DND-41 (cell line): ENCODE measurements at regions not wholly inside any gene's neighbourhood (a gene's known extent, or its start where the extent isn't known, plus 50 kb on each side); places are given as distances from the start of the nearest gene placed in this dataset.

Experiments
- ATAC-seq: fragments of 200-7000 bp; cut with Tn5 transposase; 3 replicates; pipeline ENCODE4 v1.9.1; 2021; ENCODE audit warnings: low read depth; ENCODE audit not compliant: insufficient read depth
- DNase-seq: peaks from one replicate; pipeline ENCODE4 v3.0.0-alpha.2; 2020
- H2AFZ ChIP-seq: 2 replicates; pipeline ENCODE4 v1.6.0; 2012; ENCODE audit warnings: low read depth, low read length
- H3K27ac ChIP-seq: 2 replicates; pipeline ENCODE4 v1.5.1; 2012; ENCODE audit warnings: low read length, inconsistent platforms
- H3K27me3 ChIP-seq: fragments of 200-600 bp; sonication (generic); 2 replicates; pipeline ENCODE4 v1.6.0; 2012; ENCODE audit warnings: low read length, mild to moderate bottlenecking, inconsistent platforms; ENCODE audit not compliant: insufficient read depth, poor library complexity
- H3K36me3 ChIP-seq: 2 replicates; pipeline ENCODE4 v1.5.1; 2012; ENCODE audit warnings: low read length, inconsistent platforms; ENCODE audit not compliant: insufficient read depth
- H3K4me1 ChIP-seq: 2 replicates; pipeline ENCODE4 v1.5.1; 2012; ENCODE audit warnings: mild to moderate bottlenecking, low read length; ENCODE audit not compliant: insufficient read depth
- H3K4me2 ChIP-seq: 2 replicates; pipeline ENCODE4 v1.6.0; 2012; ENCODE audit warnings: mild to moderate bottlenecking, moderate library complexity, low read length, inconsistent platforms; ENCODE audit not compliant: insufficient read depth
- H3K4me3 ChIP-seq, 2 experiments: fragments of 200-600 bp in 1 of 2; shearing (Covaris generic) in 1 of 2; 2 replicates each; pipeline ENCODE4 v1.5.1; 2012 to 2016; ENCODE audit warnings: inconsistent platforms in 2 of 2, low read length in 2 of 2, mild to moderate bottlenecking in 2 of 2, low read depth in 1 of 2, moderate library complexity in 1 of 2
- H3K79me2 ChIP-seq: 2 replicates; pipeline ENCODE4 v1.6.0; 2012; ENCODE audit warnings: low read length, inconsistent platforms; ENCODE audit not compliant: insufficient read depth
- H3K9ac ChIP-seq: 2 replicates; pipeline ENCODE4 v1.6.0; 2012; ENCODE audit warnings: low read depth, mild to moderate bottlenecking, inconsistent platforms, low read length, moderate library complexity
- H3K9me3 ChIP-seq: 2 replicates; pipeline ENCODE4 v1.5.1; 2012; ENCODE audit warnings: low read length, moderate library complexity, mild to moderate bottlenecking, inconsistent platforms; ENCODE audit not compliant: insufficient read depth, severe bottlenecking
- H4K20me1 ChIP-seq: 2 replicates; pipeline ENCODE4 v1.6.0; 2012; ENCODE audit warnings: low read length; ENCODE audit not compliant: insufficient read depth
- EZH2 ChIP-seq: IDR thresholded peaks from 3 replicates; pipeline ENCODE4 v1.6.1; 2012; ENCODE audit warnings: borderline replicate concordance, low read depth, mild to moderate bottlenecking, moderate library complexity, low read length, inconsistent platforms; ENCODE audit not compliant: severe bottlenecking
- TF ChIP-seq, protein P1 (sequence below): IDR thresholded peaks from 2 replicates; pipeline ENCODE4 v1.5.1; 2012; ENCODE audit warnings: borderline replicate concordance, low read length, moderate library complexity, mild to moderate bottlenecking; ENCODE audit not compliant: poor library complexity, severe bottlenecking; ENCODE audit errors: extremely low read depth

DNA sequence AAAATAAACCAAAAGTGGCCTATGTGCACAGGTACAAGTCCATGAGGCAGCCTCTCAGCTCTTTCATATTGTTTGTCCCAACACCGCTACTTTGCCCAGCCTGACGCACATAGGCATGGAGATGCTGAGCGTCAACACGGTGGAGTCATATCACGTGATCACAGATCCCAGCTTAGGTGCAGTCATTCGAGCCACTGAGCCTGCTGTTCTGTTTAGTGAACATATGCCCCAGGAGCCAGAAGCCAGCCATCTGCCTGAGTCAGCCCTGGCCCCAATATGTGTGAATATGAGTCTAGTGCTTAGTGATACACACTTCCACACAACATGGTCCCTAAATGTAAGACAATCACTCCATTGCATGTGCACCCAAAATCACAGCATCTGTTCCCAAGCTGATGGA lies 88.2 kb upstream of the LCLAT1 start:
- TF ChIP-seq, protein P1, sequence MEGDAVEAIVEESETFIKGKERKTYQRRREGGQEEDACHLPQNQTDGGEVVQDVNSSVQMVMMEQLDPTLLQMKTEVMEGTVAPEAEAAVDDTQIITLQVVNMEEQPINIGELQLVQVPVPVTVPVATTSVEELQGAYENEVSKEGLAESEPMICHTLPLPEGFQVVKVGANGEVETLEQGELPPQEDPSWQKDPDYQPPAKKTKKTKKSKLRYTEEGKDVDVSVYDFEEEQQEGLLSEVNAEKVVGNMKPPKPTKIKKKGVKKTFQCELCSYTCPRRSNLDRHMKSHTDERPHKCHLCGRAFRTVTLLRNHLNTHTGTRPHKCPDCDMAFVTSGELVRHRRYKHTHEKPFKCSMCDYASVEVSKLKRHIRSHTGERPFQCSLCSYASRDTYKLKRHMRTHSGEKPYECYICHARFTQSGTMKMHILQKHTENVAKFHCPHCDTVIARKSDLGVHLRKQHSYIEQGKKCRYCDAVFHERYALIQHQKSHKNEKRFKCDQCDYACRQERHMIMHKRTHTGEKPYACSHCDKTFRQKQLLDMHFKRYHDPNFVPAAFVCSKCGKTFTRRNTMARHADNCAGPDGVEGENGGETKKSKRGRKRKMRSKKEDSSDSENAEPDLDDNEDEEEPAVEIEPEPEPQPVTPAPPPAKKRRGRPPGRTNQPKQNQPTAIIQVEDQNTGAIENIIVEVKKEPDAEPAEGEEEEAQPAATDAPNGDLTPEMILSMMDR = no peak
- TF ChIP-seq EZH2 = no peak
- ATAC-seq = no peak

DNA sequence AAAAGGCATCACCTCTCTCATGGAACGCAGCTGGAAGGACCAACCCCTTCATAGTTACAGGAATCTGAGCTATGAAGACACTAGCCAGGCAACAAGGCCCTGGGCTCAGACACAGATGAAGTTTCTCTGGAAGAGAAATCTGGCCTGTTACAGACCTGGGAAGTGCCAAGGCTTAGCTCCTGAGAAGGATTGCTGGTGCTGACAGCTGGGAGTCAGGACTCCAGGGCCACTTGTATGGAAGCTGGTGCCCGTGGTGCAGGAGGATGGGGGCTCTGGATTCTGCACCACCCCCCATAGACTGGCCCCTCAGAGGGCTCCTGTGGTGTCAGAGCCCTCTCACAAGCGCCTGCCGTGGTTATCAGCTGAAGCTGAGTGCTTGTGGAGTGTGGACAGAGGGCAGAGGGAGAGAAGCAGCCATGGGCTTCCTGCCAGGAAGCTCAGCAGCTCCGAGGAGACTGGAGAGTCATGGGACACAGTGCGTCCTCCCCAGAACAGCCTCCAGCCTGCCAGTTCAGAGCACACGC lies 87.3 kb upstream of the LCLAT1 start:
- no peak overlapping the region for H3K4me3 ChIP-seq
- no peaks in the 10 kb centered on the region for H3K27me3 ChIP-seq
- no peak for ATAC-seq
- H3K9ac ChIP-seq = no peak overlapping the region
- no peak for DNase-seq
- TF ChIP-seq, protein P1 = no peak
- no peak for TF ChIP-seq EZH2
- no peak overlapping the region for H2AFZ ChIP-seq
- no peaks in the 10 kb centered on the region for H4K20me1 ChIP-seq
- no peaks in the 10 kb centered on the region for H3K4me1 ChIP-seq
- no peaks in the 10 kb centered on the region for H3K79me2 ChIP-seq
- no peaks in the 10 kb centered on the region for H3K36me3 ChIP-seq
- no peaks in the 10 kb centered on the region for H3K9me3 ChIP-seq
- no peak overlapping the region for H3K4me2 ChIP-seq
- no peak overlapping the region for H3K27ac ChIP-seq

More for the DNA sequence above, 88.2 kb upstream of the LCLAT1 start:
- Histone ChIP-seq H3K27ac (no peak overlapping the region), H3K27me3 (no peaks in the 10 kb centered on the region), H3K4me3 (no peak overlapping the region), H3K36me3 (no peaks in the 10 kb centered on the region), H2AFZ (no peak overlapping the region), H3K79me2 (no peaks in the 10 kb centered on the region), H3K4me1 (no peaks in the 10 kb centered on the region), H3K9me3 (no peaks in the 10 kb centered on the region), H3K4me2 (no peak overlapping the region), H4K20me1 (no peaks in the 10 kb centered on the region), H3K9ac (no peak overlapping the region)
- DNase-seq = no peak

DNA sequence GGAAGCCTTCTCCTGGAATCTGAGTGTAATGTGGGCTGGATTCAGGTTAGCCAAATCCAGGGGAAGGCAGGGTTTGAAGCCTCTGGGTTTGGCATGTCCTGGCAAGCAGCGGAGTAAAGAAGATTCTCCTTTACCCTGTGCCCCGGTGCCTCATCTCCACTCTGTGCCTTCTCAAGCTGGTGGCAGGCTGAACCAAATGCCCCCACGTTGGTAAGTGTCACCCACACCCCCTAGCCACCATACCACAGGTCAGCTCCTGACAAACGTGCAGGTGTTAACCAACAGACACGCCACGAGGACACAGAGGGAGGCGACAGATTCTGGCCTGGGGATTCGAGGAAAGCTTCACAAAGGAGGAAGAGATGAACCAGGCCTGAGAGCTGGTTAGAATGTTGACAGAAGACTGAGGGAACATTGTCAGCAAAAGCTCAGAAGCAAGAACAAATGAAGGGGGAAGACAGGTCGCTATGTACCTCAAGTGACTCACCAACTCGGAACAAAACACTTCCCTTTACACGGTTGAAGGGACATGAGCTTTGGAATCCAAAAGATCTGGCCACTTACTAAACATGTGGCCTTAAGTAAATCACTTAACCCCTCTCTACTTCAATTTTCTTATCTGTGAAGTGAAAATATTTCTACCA lies 85.2 kb upstream of the LCLAT1 start:
- DNase-seq = no peak
- Histone ChIP-seq H3K4me1 (no peaks in the 10 kb centered on the region), H3K9me3 (no peaks in the 10 kb centered on the region), H2AFZ (no peak overlapping the region), H3K79me2 (no peaks in the 10 kb centered on the region), H3K27me3 (no peaks in the 10 kb centered on the region), H3K4me2 (no peak overlapping the region), H4K20me1 (no peaks in the 10 kb centered on the region), H3K27ac (no peak overlapping the region), H3K9ac (no peak overlapping the region), H3K4me3 (no peak overlapping the region), H3K36me3 (no peaks in the 10 kb centered on the region)
- ATAC-seq = no peak
- TF ChIP-seq, protein P1 = no peak
- TF ChIP-seq EZH2 = no peak
